Peyer's patch (tissue), 4 donors: ENCODE measurements at regions not wholly inside any gene's neighbourhood (a gene's known extent, or its start where the extent isn't known, plus 50 kb on each side); places are given as distances from the start of the nearest gene placed in this dataset.

Experiments used
- POLR2A ChIP-seq, 2 donors: fragments of 450-650 bp; IDR thresholded peaks; one replicate each; pipeline ENCODE4 v1.5.1; 2017; ENCODE audit warnings: antibody characterized with exemption in 2 of 2, mild to moderate bottlenecking in 2 of 2, moderate library complexity in 2 of 2
- TF ChIP-seq, protein P1 (sequence below), 6 experiments: fragments of 450-650 bp in 4 of 6; fragments of 200-600 bp in 2 of 6; sonication (generic) in 1 of 6; IDR thresholded peaks; one replicate each; pipeline ENCODE4 v1.5.1; 2017 to 2019; ENCODE audit warnings: antibody characterized with exemption in 6 of 6, mild to moderate bottlenecking in 3 of 6, moderate library complexity in 1 of 6

- no peak for TF ChIP-seq POLR2A (IDR thresholded peaks at IDR 0.05)
- TF ChIP-seq, protein P1, sequence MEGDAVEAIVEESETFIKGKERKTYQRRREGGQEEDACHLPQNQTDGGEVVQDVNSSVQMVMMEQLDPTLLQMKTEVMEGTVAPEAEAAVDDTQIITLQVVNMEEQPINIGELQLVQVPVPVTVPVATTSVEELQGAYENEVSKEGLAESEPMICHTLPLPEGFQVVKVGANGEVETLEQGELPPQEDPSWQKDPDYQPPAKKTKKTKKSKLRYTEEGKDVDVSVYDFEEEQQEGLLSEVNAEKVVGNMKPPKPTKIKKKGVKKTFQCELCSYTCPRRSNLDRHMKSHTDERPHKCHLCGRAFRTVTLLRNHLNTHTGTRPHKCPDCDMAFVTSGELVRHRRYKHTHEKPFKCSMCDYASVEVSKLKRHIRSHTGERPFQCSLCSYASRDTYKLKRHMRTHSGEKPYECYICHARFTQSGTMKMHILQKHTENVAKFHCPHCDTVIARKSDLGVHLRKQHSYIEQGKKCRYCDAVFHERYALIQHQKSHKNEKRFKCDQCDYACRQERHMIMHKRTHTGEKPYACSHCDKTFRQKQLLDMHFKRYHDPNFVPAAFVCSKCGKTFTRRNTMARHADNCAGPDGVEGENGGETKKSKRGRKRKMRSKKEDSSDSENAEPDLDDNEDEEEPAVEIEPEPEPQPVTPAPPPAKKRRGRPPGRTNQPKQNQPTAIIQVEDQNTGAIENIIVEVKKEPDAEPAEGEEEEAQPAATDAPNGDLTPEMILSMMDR (IDR thresholded peaks at IDR 0.05) = no peak
Observed at GRCh38 chr2:41907141-41907540, 140.7 kb upstream of the PKDCC start.
